OCI-LY3 (cell line): ENCODE measurements at regions not wholly inside any gene's neighbourhood (a gene's known extent, or its start where the extent isn't known, plus 50 kb on each side); places are given as distances from the start of the nearest gene placed in this dataset.

Experiments
- H2AFZ ChIP-seq: fragments of 200-600, 300-600 bp; shearing (Covaris generic); 2 replicates; pipeline ENCODE4 v1.6.0; 2014; ENCODE audit warnings: antibody characterized with exemption, low read depth, low read length
- H3K27ac ChIP-seq: fragments of 200-600, 300-600 bp; sonication (generic); 2 replicates; pipeline ENCODE4 v1.5.1; 2014; ENCODE audit warnings: mild to moderate bottlenecking, low read length, moderate library complexity, mixed read lengths
- H3K27me3 ChIP-seq: fragments of 200-600, 300-600 bp; sonication (generic); 2 replicates; pipeline ENCODE4 v1.6.1; 2014; ENCODE audit warnings: low read depth, low read length, mixed read lengths
- H3K36me3 ChIP-seq: fragments of 200-600, 300-600 bp; sonication (generic); replicated peaks from 2 replicates; pipeline ENCODE3; 2014; ENCODE audit warnings: low read depth, low read length, mixed read lengths
- H3K4me1 ChIP-seq: fragments of 300-600, 200-600 bp; sonication (generic); 2 replicates; pipeline ENCODE4 v1.6.1; 2014; ENCODE audit warnings: low read length, mixed read lengths
- H3K4me2 ChIP-seq: fragments of 200-600, 300-600 bp; sonication (generic); 2 replicates; pipeline ENCODE4 v1.6.1; 2014; ENCODE audit warnings: low read length, mixed read lengths
- H3K4me3 ChIP-seq: fragments of 300-600, 200-600 bp; sonication (generic); 2 replicates; pipeline ENCODE4 v1.5.1; 2014; ENCODE audit warnings: antibody characterized with exemption, mild to moderate bottlenecking, low read length, moderate library complexity
- H3K79me2 ChIP-seq: fragments of 300-600, 200-600 bp; shearing (Covaris generic); 2 replicates; pipeline ENCODE4 v1.6.1; 2014; ENCODE audit warnings: mild to moderate bottlenecking, low read length, mixed read lengths
- H3K9ac ChIP-seq: fragments of 300-600, 200-600 bp; shearing (Covaris generic); 2 replicates; pipeline ENCODE4 v1.6.0; 2014; ENCODE audit warnings: mild to moderate bottlenecking, low read length, moderate library complexity
- H3K9me3 ChIP-seq: fragments of 200-600, 300-600 bp; shearing (Covaris generic); 2 replicates; pipeline ENCODE4 v1.6.1; 2014; ENCODE audit warnings: low read length, mixed read lengths; ENCODE audit not compliant: insufficient read depth
- H4K20me1 ChIP-seq: fragments of 200-600, 300-600 bp; sonication (generic); 2 replicates; pipeline ENCODE4 v1.6.1; 2016; ENCODE audit warnings: low read length, mixed read lengths; ENCODE audit not compliant: insufficient read depth
- EZH2phosphoT487 ChIP-seq: fragments of 200-600 bp; shearing (Covaris generic); IDR thresholded peaks from 2 replicates; pipeline ENCODE4 v1.6.1; 2018; ENCODE audit warnings: antibody characterized with exemption, mixed run types, low read depth
- TF ChIP-seq, protein P1 (sequence below): fragments of 200-600, 300-600 bp; sonication (generic); IDR thresholded peaks from 2 replicates; pipeline ENCODE4 v1.5.1; 2014; ENCODE audit warnings: antibody characterized with exemption, low read length, low read depth

DNA sequence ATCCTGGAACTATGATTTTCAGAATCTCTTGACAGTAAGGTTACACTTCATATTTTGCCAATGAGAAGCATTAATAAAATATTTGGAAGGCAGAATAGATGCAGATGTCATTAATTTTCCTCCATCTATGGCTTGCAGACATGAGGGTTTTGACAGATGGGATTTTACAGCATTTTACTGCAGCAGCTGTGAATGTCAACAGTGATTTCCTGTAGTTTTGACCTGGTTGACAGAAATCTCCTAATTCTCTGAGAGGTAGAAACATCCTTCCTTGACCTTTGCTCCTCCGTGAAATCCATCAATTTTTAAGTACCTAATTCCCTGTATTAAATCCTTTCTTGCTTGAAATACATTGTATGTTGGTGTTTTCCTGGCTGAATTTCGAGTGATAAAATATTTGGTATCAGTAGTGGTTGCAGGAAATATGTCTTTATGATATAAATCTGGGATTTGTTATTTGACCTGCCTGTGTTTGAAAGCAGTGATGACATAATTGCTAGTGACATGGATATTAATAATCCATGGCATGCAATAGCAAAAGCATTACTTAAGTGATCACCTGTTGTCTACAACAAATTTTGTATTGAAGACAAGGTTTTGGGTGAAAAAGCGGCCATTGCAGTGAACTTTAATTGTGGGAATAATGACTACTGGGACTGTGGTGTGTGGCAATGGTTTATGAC, 73.9 kb downstream of the HLX start:
- no peak overlapping the region for H3K4me3 ChIP-seq
- H3K9ac ChIP-seq: no peak overlapping the region
- no peaks in the 10 kb centered on the region for H4K20me1 ChIP-seq
- no peak overlapping the region for H3K27ac ChIP-seq
- H3K4me2 ChIP-seq: no peak overlapping the region
- no peaks in the 10 kb centered on the region for H3K4me1 ChIP-seq
- peaks cover 3% of the 10 kb centered on the region; the same call in 1 of the 2 replicates for H3K9me3 ChIP-seq
- H3K27me3 ChIP-seq: no peaks in the 10 kb centered on the region
- TF ChIP-seq EZH2phosphoT487: no peak
- TF ChIP-seq, protein P1, sequence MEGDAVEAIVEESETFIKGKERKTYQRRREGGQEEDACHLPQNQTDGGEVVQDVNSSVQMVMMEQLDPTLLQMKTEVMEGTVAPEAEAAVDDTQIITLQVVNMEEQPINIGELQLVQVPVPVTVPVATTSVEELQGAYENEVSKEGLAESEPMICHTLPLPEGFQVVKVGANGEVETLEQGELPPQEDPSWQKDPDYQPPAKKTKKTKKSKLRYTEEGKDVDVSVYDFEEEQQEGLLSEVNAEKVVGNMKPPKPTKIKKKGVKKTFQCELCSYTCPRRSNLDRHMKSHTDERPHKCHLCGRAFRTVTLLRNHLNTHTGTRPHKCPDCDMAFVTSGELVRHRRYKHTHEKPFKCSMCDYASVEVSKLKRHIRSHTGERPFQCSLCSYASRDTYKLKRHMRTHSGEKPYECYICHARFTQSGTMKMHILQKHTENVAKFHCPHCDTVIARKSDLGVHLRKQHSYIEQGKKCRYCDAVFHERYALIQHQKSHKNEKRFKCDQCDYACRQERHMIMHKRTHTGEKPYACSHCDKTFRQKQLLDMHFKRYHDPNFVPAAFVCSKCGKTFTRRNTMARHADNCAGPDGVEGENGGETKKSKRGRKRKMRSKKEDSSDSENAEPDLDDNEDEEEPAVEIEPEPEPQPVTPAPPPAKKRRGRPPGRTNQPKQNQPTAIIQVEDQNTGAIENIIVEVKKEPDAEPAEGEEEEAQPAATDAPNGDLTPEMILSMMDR: no peak
- H3K36me3 ChIP-seq: no peaks in the 10 kb centered on the region
- H2AFZ ChIP-seq: no peak overlapping the region
- H3K79me2 ChIP-seq: no peaks in the 10 kb centered on the region

DNA sequence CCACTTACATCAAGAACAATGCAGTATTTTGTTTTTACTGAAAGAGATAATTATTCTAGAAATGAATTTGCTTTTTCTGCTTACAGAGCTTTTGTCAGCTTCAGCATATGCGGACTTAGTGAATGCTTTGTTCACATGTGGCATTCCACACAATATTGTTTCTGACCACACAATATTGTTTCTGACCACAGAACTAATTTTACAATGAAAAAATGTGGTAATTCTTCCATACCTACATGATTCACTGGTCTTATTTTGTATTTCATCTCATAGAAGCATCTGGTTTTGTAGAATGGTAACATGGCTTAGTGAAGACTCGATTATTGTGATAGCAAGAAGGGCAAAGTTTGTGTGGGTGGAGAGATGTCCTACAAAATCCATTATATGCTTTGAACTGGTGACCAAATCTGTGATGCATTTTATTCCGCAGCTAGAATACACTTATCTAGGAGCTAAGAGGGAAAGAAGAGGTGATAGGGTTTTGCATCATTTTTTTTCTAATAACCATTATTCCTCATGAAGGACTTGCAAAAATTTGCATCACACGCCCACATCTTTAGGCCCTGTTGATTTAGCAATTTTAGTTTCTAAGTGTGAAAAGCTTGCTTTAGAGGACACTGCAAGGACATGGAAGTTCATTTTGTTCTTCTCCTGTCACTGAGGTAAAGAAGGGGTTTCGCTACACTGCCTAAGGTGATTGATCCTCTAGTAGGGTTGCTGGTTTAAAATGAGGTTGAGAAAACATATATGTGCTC, 75.3 kb downstream of the HLX start:
- Histone ChIP-seq H3K4me2 (no peak overlapping the region), H2AFZ (no peak overlapping the region), H3K27ac (no peak overlapping the region), H3K4me1 (no peaks in the 10 kb centered on the region), H3K27me3 (no peaks in the 10 kb centered on the region), H3K79me2 (no peaks in the 10 kb centered on the region), H3K9me3 (no peaks in the 10 kb centered on the region; the same call in 1 of the 2 replicates), H3K9ac (no peak overlapping the region), H4K20me1 (no peaks in the 10 kb centered on the region), H3K4me3 (no peak overlapping the region), H3K36me3 (no peaks in the 10 kb centered on the region)
- TF ChIP-seq, protein P1: no peak
- TF ChIP-seq EZH2phosphoT487: no peak

DNA sequence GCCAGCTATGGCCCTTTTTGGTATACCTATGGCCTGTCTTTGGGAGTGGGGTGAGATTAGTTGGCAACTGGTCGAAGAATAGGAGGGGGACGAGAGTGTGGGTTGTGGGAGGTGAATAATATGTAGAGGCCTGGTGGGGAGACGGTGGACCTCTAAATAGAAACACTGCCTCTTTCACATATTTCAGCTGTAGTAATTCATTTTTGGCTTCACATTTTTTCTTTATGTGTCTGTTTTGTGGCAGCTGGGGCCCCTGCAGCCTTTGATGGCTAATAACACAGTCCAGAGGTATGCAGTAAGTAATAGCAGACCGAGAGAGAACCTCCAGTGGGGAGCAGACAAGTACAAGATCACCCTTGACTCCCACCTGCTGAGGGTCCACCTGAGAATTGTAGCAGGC, 75.9 kb downstream of the HLX start:
- H4K20me1 ChIP-seq: no peaks in the 10 kb centered on the region
- no peaks in the 10 kb centered on the region for H3K79me2 ChIP-seq
- H3K27ac ChIP-seq: no peak overlapping the region
- no peak overlapping the region for H3K4me2 ChIP-seq
- H2AFZ ChIP-seq: no peak overlapping the region
- H3K4me3 ChIP-seq: no peak overlapping the region
- TF ChIP-seq EZH2phosphoT487: no peak
- TF ChIP-seq, protein P1: no peak
- no peaks in the 10 kb centered on the region; the same call in 1 of the 2 replicates for H3K9me3 ChIP-seq
- H3K27me3 ChIP-seq: no peaks in the 10 kb centered on the region
- H3K4me1 ChIP-seq: no peaks in the 10 kb centered on the region
- no peaks in the 10 kb centered on the region for H3K36me3 ChIP-seq
- H3K9ac ChIP-seq: no peak overlapping the region

DNA sequence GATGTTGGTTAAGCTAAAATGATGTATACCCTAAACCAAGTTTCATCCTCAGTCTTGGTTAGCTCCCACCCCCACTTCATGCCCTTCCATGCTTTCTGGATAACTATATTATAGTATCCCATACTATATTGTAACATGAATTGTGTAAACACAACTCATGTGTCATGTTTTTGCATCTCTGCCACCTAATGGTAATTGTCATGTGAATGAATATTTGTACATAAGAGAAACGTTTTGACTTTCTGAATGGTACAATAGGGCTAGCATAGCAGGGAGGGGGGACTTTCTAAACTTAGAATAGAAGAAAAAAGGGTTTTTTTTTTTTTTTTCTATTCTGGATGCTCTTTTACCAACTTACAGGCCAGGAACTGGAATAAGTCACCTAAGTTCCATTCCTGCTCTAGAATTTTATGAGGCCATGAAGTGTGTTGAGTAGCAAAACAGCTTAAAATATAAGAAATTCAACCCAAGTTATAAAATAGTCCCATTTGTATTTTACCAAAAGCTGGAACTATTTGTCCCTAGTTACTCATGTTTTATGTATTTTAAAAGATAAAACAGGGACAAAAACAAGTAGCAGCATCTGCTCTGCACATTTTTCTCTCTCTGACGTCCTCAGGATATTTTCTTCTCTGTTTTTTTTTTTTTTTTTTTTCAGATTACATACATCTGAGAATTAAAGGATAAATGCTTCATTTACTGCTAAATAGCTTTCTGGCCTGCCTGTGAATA, 77.4 kb downstream of the HLX start:
- H3K4me2 ChIP-seq: no peak overlapping the region
- H4K20me1 ChIP-seq: no peaks in the 10 kb centered on the region
- H3K27me3 ChIP-seq: no peaks in the 10 kb centered on the region
- no peaks in the 10 kb centered on the region for H3K79me2 ChIP-seq
- H3K36me3 ChIP-seq: no peaks in the 10 kb centered on the region
- no peak overlapping the region for H3K27ac ChIP-seq
- no peak overlapping the region for H3K4me3 ChIP-seq
- TF ChIP-seq, protein P1: no peak
- TF ChIP-seq EZH2phosphoT487: no peak
- no peak overlapping the region for H2AFZ ChIP-seq
- H3K4me1 ChIP-seq: no peaks in the 10 kb centered on the region
- no peak overlapping the region for H3K9ac ChIP-seq
- H3K9me3 ChIP-seq: no peaks in the 10 kb centered on the region
